HG03565 (cell line): ENCODE measurements at regions not wholly inside any gene's neighbourhood (a gene's known extent, or its start where the extent isn't known, plus 50 kb on each side); places are given as distances from the start of the nearest gene placed in this dataset.

Experiments
- ATAC-seq: cut with Tn5 transposase; IDR thresholded peaks from one replicate; pipeline ENCODE4 v1.9.1; 2021; ENCODE audit warnings: mild to moderate bottlenecking, moderate library complexity; ENCODE audit not compliant: unreplicated experiment

DNA sequence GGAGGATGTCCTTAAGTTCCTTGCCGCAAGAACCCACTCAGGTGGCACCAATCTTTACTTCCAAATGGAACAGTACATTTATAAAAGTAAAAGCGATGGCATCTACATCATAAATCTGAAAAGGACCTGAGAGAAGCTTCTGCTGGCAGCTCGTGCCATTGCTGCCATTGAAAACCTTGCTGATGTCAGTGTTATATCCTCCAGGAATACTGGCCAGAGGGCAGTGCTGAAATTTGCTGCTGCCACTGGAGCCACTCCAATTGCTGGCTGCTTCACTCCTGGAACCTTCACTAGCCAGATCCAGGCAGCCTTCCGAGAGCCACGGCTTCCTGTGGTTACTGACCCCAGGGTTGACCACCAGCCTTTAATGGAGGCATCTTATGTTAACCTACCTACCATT is 191.7 kb downstream of the TRIM27 start:
- no peak for ATAC-seq

GRCh38 chr6:28734443-28734959 is 189.3 kb downstream of the TRIM27 start:
- ATAC-seq = no peak

DNA sequence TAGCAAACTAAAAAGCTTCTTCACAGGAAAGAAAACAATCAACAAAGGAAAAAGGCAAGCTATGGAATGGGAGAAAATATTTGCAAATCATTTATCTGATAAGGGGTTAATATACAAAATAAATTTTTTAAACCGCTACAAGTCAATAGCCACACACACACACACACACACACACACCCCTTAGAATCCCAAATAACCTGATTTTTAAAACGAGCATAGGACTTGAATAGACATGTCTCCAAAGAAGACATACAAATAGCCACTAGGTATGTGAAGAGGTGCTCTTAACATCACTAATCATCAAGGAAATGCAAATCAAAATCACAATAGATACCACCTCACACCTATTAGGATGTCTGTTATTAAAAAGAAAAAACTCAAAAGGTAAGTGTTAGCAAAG is 187.7 kb downstream of the TRIM27 start:
- no peak for ATAC-seq

DNA sequence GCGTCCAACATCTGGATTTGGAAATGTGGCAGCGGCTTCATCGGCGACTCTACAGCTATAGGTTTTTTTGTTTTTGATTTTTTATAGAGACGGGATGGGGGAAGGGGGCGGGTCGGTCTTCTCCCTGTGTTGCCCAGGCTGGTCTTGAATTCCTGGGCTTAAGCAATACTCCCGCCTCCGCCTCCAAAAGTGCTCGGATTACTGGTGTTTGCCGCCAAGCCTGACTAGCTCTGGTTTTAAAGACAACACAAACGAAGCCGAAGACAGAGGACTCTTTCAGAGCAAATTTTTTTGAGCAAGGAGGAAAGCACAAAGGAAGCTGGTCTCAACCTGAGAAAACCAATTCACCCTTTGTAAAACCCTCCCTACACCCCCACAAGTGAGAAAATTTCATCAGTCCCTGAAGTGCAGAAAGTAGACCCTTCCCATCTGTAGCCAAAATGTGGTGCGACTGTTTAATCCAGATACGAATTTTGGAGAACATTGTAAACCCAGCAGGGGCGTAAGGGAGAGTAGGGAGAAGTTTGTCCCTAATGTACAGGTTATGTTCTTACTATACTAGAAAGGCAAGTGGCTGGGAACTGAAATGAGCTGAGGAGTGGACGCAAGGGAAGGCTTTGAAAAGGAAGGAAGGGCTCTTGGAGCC is 185.9 kb downstream of the TRIM27 start:
- no peak for ATAC-seq

DNA sequence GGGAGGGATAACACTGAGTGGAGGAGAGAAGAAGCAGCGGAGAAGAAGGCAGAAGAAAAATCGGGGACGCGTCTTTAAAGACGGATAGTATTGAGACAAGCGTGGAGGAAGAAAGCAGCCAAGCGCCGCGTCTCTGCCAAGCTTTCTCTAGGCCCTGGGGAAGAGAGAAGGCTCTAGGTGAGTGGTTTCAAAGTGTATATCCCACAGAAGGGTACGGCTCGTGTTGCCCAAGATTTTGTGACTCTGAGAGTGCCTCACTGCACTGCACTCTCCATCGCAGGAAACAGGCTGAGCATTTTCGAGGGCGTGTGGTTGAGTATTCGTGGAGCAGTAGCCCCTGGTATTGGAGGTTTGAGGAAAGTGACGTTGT is 185.4 kb downstream of the TRIM27 start:
- ATAC-seq = no peak

GRCh38 chr6:28741363-28741762 is 182.4 kb downstream of the TRIM27 start:
- no peak for ATAC-seq

DNA sequence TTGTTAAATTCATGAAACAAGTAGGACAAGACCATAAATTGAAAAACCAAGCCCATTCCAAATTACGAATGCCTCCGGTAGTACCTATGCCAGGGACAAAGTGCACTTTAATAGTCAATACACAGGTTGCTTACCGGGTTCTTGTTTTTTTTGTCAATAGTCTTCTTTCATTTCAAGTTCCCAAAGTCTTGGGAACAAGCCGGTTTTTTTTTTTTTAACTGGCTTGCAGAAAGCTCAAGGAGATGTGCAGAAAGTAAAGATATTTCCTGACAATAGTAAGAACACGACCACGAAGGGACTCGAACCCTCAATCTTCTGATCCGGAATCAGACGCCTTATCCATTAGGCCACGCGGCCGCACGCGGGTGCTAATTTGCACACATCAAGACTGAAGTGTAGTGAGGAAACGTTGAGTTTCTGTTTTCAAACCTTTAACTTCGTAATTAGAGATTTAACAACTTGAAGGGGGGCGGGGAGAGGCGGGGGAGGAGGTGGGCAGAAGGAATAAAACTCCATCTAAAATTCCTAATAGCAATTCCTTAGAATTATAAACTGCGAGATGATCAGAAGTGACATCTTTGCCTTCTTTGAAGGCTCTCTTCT is 181.0 kb downstream of the TRIM27 start:
- ATAC-seq = no peak

- no peak for ATAC-seq
These were observed 180.5 kb downstream of the TRIM27 start for GRCh38 chr6:28743271-28743789.

- no peak for ATAC-seq
These were observed 176.6 kb downstream of the TRIM27 start for GRCh38 chr6:28747083-28747630.

- ATAC-seq = no peak
These were observed 176.1 kb downstream of the TRIM27 start for GRCh38 chr6:28747631-28748157.

GRCh38 chr6:28748192-28748591 is 175.6 kb downstream of the TRIM27 start:
- no peak for ATAC-seq

DNA sequence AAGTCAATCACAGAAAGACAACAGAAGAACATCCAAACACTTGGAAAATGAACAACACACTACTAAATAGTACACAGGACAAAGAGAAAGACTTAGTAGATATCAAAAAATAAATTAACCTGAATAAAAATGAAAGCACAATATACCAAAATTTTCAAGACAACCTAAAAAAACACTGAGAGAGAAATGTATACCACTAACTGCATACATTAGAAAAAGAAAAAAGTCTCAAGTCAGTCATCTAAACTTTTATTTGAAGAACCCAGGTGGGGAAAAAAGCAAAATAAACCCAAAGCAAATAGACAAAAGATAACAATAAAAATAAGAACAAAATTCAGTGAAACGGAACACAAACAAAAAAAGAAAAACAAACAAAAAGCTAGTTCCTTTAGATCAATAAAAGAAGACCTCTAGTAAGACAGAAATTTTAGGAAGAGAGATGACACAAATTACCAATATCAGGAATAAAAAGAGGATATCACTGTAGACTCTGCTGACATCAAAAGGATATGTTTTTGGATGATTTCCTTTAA is 172.8 kb downstream of the TRIM27 start:
- no peak for ATAC-seq

DNA sequence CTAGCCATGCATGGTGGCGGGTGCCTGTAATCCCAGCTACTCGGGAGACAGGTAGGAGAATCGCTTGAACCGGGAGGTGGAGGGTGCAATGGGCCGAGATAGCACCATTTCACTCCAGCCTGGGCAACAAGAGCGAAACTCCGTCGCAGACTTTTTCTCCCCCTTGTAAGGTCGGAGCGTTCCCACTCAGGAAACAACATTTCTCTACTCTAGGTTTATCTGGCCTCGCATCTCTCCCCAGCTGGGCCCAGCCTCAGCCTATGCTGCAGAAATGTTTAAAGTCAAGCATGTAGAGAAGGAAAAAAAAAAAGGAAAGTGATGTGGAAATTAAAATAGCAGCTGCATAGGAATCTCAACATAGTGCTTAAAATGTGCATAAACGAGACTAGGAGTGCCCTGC is 172.3 kb downstream of the TRIM27 start:
- no peak for ATAC-seq

- no peak for ATAC-seq
These were observed 171.8 kb downstream of the TRIM27 start for GRCh38 chr6:28751963-28752350.

DNA sequence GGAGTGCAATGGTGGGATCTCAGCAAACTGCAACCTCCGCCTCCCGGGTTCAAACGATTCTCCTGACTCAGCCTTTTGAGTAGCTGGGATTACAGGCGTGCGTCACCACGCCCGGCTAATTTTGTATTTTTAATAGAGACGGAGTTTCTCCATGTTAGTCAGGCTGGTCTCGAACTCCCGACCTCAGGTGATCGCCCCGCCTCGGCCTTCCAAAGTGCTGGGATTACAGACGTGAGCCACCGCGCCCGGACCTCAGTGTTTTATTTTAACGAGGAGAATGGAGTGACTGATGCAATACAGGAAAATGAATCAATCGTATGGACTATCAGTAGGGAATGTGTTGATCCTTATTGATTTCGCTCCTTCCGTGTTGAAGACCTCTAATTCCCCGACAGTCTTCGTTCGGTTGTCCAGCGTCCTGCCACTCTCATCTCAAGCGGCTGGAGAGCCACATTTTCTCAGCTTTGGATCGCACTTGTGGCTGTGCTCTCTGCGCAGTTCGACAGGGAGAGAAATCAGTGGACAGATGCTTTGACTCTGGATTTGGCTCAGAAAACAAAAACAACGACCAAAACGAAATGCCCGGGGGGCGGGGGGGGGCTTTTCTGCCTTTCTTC is 166.2 kb downstream of the TRIM27 start:
- ATAC-seq = no peak

DNA sequence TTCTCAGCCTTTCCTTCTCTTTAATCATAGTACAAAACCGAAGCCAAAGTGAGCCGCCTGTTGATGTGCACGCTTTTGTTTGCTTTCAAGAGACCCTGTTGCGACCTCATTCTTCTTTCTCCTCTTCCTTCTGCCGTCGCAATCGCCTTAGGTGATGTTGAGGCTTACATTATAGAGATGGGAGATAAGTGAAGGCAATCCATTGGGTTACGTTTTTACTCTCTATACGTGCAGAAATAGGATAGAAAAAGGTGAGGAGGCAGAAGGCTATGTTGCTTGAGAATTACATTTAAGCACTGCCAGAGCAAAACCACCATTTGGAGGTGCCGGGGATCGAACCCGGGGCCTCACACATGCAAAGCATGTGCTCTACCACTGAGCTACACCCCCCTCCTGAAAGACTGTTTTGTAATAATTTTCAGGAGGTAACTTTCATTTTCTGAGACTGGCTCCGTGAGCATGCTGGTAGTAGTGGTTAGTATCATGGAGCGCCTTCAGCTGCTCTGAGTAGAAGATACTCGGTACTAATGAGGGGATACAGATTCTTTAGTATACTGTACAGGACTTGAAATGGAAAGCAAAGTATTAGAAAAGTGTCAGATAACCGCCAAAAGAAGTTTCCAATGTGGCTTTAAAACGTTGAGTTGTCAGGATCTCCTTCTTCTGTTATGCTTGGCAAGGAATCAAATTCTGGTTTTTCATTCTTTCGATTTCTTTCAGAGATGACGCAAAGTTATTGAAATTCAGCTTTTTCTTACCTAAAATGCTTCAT is 165.6 kb downstream of the TRIM27 start:
- ATAC-seq = no peak

DNA sequence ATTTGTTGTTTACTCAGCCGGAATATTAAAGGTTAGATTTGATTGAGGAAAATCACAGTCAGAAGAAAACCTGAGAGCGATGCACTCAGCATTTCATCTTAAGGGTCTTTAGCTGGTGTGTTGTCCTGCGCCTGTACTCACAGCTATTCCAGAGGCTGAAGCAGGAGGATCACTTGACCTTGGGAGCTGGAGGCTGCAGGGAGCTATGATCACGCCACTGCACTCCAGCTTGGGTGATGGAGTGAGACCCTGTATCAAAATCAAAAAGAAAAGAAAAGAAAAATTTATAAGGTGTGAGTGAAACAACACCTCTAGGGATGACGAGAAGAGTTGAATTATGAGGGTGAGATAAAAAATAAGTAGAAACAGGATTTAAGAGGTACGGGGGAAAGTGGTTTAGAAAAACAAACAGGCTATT is 165.0 kb downstream of the TRIM27 start:
- no peak for ATAC-seq

DNA sequence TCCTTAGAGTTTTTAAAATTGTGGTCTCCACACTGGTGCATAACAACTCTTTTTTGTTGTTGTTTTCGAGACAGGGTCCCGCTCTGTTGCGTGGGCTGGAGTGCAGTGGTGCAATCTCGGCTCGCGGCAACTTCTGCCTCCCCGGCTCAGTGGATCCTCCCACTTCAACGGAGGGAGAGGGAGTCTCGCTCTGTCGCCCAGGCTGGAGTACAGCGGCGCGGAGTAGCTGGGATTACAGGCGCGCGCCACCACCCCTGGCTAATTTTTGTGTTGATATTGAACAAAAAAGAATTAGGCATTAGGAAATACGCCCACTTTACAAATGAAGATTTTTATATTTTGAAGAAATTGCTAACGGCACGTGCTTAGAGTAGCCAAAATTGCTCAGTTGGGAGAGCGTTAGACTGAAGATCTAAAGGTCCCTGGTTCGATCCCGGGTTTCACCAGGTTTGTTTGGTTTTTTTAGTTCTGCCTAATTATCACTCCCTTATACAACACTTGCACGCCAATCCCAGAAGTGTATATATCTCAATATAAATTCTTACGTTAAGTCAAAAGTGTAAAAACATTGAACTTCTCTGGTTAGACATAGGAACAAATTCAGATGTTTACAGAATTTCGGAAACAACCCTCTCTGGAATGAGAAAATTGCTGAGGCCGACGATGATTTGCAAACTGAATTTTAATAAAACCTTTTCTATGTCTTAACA is 159.6 kb downstream of the TRIM27 start:
- ATAC-seq = no peak

- ATAC-seq = no peak
These were observed 159.0 kb downstream of the TRIM27 start for GRCh38 chr6:28764761-28765282.

- ATAC-seq = no peak
These were observed 157.8 kb downstream of the TRIM27 start for GRCh38 chr6:28765978-28766351.
